K562 (cell line): ENCODE measurements at regions not wholly inside any gene's neighbourhood (a gene's known extent, or its start where the extent isn't known, plus 50 kb on each side); places are given as distances from the start of the nearest gene placed in this dataset.

Experiments
- BCOR ChIP-seq: fragments of 450-650 bp; IDR thresholded peaks from 2 replicates; pipeline ENCODE4 v1.6.1; 2016
- EP400 ChIP-seq: fragments of 450-650 bp; IDR thresholded peaks from 2 replicates; pipeline ENCODE4 v1.6.1; 2017; ENCODE audit warnings: antibody characterized with exemption, mild to moderate bottlenecking, moderate library complexity
- PTRF ChIP-seq: fragments of 450-650 bp; IDR thresholded peaks from 2 replicates; pipeline ENCODE4 v1.6.1; 2016; ENCODE audit warnings: mild to moderate bottlenecking, missing genetic modification characterization, missing compliant biosample characterization
- SMAD1 ChIP-seq: fragments of 150-350 bp; IDR thresholded peaks from 2 replicates; pipeline ENCODE4 v1.6.1; 2014; ENCODE audit warnings: low read length, low read depth; ENCODE audit not compliant: partially characterized antibody
- SMARCC2 ChIP-seq: fragments of 450-650 bp; IDR thresholded peaks from 2 replicates; pipeline ENCODE4 v1.6.1; 2017; ENCODE audit warnings: antibody characterized with exemption, moderate library complexity, mild to moderate bottlenecking, low read depth
- ZKSCAN1 ChIP-seq: fragments of 150-350 bp; IDR thresholded peaks from 2 replicates; pipeline ENCODE4 v1.6.1; 2016; ENCODE audit warnings: low read depth, low read length
- ZNF668 ChIP-seq: fragments of 250-450 bp; sonication (Bioruptor Pico); IDR thresholded peaks from 2 replicates; pipeline ENCODE4 v1.8.0; 2022; ENCODE audit warnings: mild to moderate bottlenecking, inconsistent platforms
- ZNF76 ChIP-seq: fragments of 250-450 bp; sonication (Bioruptor Pico); IDR thresholded peaks from 2 replicates; pipeline ENCODE4 v1.4.0; 2020; ENCODE audit warnings: mild to moderate bottlenecking, moderate library complexity, borderline replicate concordance
- TF ChIP-seq, protein P1 (sequence below): fragments of 450-650 bp; IDR thresholded peaks from 2 replicates; pipeline ENCODE4 v1.6.1; 2016; ENCODE audit warnings: mild to moderate bottlenecking
- TF ChIP-seq, protein P2 (sequence below): fragments of 250-450 bp; sonication (Bioruptor Pico); IDR thresholded peaks from 2 replicates; pipeline ENCODE4 v1.9.0; 2021; ENCODE audit warnings: mild to moderate bottlenecking
- TF ChIP-seq, protein P3 (sequence below): fragments of 450-650 bp; IDR thresholded peaks from 2 replicates; pipeline ENCODE4 v1.6.1; 2014; ENCODE audit warnings: low read depth, mild to moderate bottlenecking, moderate library complexity, borderline replicate concordance
- TF ChIP-seq, protein P4 (sequence below): fragments of 450-650 bp; IDR thresholded peaks from 2 replicates; pipeline ENCODE4 v1.6.1; 2017; ENCODE audit warnings: antibody characterized with exemption, mild to moderate bottlenecking
- TF ChIP-seq, protein P5 (sequence below): fragments of 250-450 bp; sonication (Bioruptor Pico); IDR thresholded peaks from 2 replicates; pipeline ENCODE4 v1.4.0; 2020; ENCODE audit warnings: mild to moderate bottlenecking, moderate library complexity
- TF ChIP-seq, protein P6 (sequence below): fragments of 450-650 bp; IDR thresholded peaks from 2 replicates; pipeline ENCODE4 v1.6.1; 2016

DNA sequence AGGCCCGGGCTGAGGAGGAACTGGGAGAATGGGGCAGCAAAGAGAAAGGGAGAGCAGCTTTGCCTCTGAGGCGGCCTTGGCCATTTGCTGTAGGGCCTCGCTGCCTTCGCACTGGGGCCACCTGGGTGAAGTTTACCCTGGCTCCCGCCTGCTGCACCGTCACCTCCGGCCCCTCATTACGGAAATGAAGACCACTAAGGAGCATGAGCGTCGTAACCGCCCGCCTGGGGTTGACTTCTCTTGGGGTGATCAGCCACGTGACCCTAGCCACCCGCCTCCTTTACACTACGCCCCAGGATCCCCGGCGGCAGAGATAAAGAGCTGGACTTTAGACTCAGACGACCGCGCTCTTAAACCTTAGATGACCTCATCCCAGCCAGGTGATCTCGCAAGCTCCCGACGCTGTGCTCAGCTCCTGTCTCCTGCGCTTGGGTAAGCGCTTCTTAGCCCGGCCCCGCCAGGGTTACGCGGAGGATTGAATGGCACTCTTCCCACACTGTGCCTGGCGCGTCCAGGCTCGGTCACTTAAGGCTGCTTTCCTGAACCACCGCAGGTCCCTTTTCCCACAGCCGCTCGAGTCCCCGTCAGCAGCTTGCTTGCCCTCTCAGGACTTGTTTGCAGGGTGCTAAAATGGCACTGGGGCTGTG is 107.9 kb upstream of the LARP1 start (continued):
- TF ChIP-seq, protein P1, sequence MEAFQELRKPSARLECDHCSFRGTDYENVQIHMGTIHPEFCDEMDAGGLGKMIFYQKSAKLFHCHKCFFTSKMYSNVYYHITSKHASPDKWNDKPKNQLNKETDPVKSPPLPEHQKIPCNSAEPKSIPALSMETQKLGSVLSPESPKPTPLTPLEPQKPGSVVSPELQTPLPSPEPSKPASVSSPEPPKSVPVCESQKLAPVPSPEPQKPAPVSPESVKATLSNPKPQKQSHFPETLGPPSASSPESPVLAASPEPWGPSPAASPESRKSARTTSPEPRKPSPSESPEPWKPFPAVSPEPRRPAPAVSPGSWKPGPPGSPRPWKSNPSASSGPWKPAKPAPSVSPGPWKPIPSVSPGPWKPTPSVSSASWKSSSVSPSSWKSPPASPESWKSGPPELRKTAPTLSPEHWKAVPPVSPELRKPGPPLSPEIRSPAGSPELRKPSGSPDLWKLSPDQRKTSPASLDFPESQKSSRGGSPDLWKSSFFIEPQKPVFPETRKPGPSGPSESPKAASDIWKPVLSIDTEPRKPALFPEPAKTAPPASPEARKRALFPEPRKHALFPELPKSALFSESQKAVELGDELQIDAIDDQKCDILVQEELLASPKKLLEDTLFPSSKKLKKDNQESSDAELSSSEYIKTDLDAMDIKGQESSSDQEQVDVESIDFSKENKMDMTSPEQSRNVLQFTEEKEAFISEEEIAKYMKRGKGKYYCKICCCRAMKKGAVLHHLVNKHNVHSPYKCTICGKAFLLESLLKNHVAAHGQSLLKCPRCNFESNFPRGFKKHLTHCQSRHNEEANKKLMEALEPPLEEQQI = peak; percentile 65
- TF ChIP-seq ZKSCAN1 = no peak
- TF ChIP-seq ZNF76 (CRISPR knock-in tag) = 0 out of 2 replicates have a peak, but pooled peaks have one; percentile 60
- TF ChIP-seq, protein P2, sequence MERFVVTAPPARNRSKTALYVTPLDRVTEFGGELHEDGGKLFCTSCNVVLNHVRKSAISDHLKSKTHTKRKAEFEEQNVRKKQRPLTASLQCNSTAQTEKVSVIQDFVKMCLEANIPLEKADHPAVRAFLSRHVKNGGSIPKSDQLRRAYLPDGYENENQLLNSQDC (CRISPR knock-in tag) = no peak
- TF ChIP-seq, protein P3, sequence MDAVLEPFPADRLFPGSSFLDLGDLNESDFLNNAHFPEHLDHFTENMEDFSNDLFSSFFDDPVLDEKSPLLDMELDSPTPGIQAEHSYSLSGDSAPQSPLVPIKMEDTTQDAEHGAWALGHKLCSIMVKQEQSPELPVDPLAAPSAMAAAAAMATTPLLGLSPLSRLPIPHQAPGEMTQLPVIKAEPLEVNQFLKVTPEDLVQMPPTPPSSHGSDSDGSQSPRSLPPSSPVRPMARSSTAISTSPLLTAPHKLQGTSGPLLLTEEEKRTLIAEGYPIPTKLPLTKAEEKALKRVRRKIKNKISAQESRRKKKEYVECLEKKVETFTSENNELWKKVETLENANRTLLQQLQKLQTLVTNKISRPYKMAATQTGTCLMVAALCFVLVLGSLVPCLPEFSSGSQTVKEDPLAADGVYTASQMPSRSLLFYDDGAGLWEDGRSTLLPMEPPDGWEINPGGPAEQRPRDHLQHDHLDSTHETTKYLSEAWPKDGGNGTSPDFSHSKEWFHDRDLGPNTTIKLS = peak; percentile 22; the same call in 1 of the 2 replicates
- TF ChIP-seq BCOR = peak; percentile 56
- TF ChIP-seq SMARCC2 = 0 out of 2 replicates have a peak, but pooled peaks have one; percentile 30
- TF ChIP-seq, protein P4, sequence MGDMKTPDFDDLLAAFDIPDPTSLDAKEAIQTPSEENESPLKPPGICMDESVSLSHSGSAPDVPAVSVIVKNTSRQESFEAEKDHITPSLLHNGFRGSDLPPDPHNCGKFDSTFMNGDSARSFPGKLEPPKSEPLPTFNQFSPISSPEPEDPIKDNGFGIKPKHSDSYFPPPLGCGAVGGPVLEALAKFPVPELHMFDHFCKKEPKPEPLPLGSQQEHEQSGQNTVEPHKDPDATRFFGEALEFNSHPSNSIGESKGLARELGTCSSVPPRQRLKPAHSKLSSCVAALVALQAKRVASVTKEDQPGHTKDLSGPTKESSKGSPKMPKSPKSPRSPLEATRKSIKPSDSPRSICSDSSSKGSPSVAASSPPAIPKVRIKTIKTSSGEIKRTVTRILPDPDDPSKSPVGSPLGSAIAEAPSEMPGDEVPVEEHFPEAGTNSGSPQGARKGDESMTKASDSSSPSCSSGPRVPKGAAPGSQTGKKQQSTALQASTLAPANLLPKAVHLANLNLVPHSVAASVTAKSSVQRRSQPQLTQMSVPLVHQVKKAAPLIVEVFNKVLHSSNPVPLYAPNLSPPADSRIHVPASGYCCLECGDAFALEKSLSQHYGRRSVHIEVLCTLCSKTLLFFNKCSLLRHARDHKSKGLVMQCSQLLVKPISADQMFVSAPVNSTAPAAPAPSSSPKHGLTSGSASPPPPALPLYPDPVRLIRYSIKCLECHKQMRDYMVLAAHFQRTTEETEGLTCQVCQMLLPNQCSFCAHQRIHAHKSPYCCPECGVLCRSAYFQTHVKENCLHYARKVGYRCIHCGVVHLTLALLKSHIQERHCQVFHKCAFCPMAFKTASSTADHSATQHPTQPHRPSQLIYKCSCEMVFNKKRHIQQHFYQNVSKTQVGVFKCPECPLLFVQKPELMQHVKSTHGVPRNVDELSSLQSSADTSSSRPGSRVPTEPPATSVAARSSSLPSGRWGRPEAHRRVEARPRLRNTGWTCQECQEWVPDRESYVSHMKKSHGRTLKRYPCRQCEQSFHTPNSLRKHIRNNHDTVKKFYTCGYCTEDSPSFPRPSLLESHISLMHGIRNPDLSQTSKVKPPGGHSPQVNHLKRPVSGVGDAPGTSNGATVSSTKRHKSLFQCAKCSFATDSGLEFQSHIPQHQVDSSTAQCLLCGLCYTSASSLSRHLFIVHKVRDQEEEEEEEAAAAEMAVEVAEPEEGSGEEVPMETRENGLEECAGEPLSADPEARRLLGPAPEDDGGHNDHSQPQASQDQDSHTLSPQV = peak; percentile 97
- 0 out of 2 replicates have a peak, but pooled peaks have one; percentile 48 for TF ChIP-seq PTRF (tag)
- peak; percentile 37; the same call in 1 of the 2 replicates for TF ChIP-seq EP400
- TF ChIP-seq, protein P5, sequence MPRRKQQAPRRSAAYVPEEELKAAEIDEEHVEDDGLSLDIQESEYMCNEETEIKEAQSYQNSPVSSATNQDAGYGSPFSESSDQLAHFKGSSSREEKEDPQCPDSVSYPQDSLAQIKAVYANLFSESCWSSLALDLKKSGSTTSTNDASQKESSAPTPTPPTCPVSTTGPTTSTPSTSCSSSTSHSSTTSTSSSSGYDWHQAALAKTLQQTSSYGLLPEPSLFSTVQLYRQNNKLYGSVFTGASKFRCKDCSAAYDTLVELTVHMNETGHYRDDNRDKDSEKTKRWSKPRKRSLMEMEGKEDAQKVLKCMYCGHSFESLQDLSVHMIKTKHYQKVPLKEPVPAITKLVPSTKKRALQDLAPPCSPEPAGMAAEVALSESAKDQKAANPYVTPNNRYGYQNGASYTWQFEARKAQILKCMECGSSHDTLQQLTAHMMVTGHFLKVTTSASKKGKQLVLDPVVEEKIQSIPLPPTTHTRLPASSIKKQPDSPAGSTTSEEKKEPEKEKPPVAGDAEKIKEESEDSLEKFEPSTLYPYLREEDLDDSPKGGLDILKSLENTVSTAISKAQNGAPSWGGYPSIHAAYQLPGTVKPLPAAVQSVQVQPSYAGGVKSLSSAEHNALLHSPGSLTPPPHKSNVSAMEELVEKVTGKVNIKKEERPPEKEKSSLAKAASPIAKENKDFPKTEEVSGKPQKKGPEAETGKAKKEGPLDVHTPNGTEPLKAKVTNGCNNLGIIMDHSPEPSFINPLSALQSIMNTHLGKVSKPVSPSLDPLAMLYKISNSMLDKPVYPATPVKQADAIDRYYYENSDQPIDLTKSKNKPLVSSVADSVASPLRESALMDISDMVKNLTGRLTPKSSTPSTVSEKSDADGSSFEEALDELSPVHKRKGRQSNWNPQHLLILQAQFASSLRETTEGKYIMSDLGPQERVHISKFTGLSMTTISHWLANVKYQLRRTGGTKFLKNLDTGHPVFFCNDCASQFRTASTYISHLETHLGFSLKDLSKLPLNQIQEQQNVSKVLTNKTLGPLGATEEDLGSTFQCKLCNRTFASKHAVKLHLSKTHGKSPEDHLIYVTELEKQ (CRISPR knock-in tag) = peak; percentile 44; the same call in 1 of the 2 replicates
- TF ChIP-seq, protein P6, sequence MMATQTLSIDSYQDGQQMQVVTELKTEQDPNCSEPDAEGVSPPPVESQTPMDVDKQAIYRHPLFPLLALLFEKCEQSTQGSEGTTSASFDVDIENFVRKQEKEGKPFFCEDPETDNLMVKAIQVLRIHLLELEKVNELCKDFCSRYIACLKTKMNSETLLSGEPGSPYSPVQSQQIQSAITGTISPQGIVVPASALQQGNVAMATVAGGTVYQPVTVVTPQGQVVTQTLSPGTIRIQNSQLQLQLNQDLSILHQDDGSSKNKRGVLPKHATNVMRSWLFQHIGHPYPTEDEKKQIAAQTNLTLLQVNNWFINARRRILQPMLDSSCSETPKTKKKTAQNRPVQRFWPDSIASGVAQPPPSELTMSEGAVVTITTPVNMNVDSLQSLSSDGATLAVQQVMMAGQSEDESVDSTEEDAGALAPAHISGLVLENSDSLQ = peak; percentile 52; the same call in 1 of the 2 replicates
- TF ChIP-seq ZNF668 (CRISPR knock-in tag) = peak; percentile 74; the same call in 1 of the 2 replicates
- TF ChIP-seq SMAD1 = no peak
